ENCODE measurements at regions not wholly inside any gene's neighbourhood (a gene's known extent, or its start where the extent isn't known, plus 50 kb on each side); places are given as distances from the start of the nearest gene placed in this dataset.
"Not testable (repeated sequence)": the region's sequence is repeated elsewhere in the genome, so short reads cannot be mapped to it uniquely, and the experiment has no call there.

DNA sequence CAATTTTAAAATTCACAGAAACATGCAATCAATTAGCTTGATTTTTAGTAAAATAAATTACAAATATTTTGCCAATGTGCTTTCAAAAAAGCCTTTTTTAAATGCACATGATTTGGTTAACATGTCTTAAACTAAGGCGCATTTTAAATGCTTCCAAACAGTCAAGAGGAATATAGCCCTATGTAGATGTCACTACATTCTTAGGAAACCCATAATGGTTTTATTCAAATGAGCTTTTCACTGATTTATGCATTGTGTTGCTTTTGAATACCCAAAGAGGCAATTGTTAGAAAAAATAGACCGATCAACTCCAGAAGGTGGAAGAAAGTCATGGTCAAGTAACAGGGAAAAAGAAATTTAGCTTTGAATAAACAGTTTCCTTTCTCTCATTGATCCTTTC lies 366.9 kb upstream of the PPP2R3A start:
- Histone ChIP-seq H3K4me3 (ENCODE audit: low read depth in 1 of 2, low read length in 2 of 2) (no peak overlapping the region), H3K27ac (ENCODE audit: low read depth in 2 of 2, low read length in 1 of 2) (no peak overlapping the region), H3K27me3 (ENCODE audit: control insufficient read depth in 1 of 2, insufficient read depth in 2 of 2, low read length in 2 of 2) (no peaks in the 10 kb centered on the region), H3K4me1 (ENCODE audit: control insufficient read depth in 2 of 2, insufficient read depth in 2 of 2, low read length in 1 of 2) (no peaks in the 10 kb centered on the region), H3K36me3 (ENCODE audit: control insufficient read depth in 2 of 2, insufficient read depth in 2 of 2, low read length in 1 of 2) (no peaks in the 10 kb centered on the region), H3K9me3 (ENCODE audit: control insufficient read depth in 2 of 2, insufficient read depth in 1 of 2, low read depth in 1 of 2, low read length in 1 of 2) (no peaks in the 10 kb centered on the region)
- 76 to 80% methylated on average over 2 of the region's 2 CpGs for WGBS, 2 donors

- not testable (repeated sequence) for H3K27me3 ChIP-seq (ENCODE audit: control insufficient read depth in 1 of 2, insufficient read depth in 2 of 2, low read length in 2 of 2); H3K4me3 ChIP-seq (ENCODE audit: low read depth in 1 of 2, low read length in 2 of 2); H3K36me3 ChIP-seq (ENCODE audit: control insufficient read depth in 2 of 2, insufficient read depth in 2 of 2, low read length in 1 of 2); H3K27ac ChIP-seq (ENCODE audit: low read depth in 2 of 2, low read length in 1 of 2); H3K4me1 ChIP-seq (ENCODE audit: control insufficient read depth in 2 of 2, insufficient read depth in 2 of 2, low read length in 1 of 2); H3K9me3 ChIP-seq (ENCODE audit: control insufficient read depth in 2 of 2, insufficient read depth in 1 of 2, low read depth in 1 of 2, low read length in 1 of 2)
- 76 to 78% methylated on average over 8 to 10 of the region's 10 CpGs for WGBS, 2 donors
Measured at GRCh38 chr3:135604512-135604911, 361.0 kb upstream of the PPP2R3A start.

- WGBS, 2 donors = 41 to 50% methylated on average over 4 of the region's 4 CpGs
- no peaks in the 10 kb centered on the region for H3K4me1 ChIP-seq (ENCODE audit: control insufficient read depth in 2 of 2, insufficient read depth in 2 of 2, low read length in 1 of 2)
- no peak overlapping the region for H3K4me3 ChIP-seq (ENCODE audit: low read depth in 1 of 2, low read length in 2 of 2)
- no peak overlapping the region for H3K27ac ChIP-seq (ENCODE audit: low read depth in 2 of 2, low read length in 1 of 2)
- H3K9me3 ChIP-seq (ENCODE audit: control insufficient read depth in 2 of 2, insufficient read depth in 1 of 2, low read depth in 1 of 2, low read length in 1 of 2) = no peaks in the 10 kb centered on the region
- no peaks in the 10 kb centered on the region for H3K27me3 ChIP-seq (ENCODE audit: control insufficient read depth in 1 of 2, insufficient read depth in 2 of 2, low read length in 2 of 2)
- no peaks in the 10 kb centered on the region for H3K36me3 ChIP-seq (ENCODE audit: control insufficient read depth in 2 of 2, insufficient read depth in 2 of 2, low read length in 1 of 2)
Measured at GRCh38 chr3:135618123-135618522, 347.4 kb upstream of the PPP2R3A start.

- no peaks in the 10 kb centered on the region for H3K27me3 ChIP-seq (ENCODE audit: control insufficient read depth in 1 of 2, insufficient read depth in 2 of 2, low read length in 2 of 2)
- no peaks in the 10 kb centered on the region for H3K4me1 ChIP-seq (ENCODE audit: control insufficient read depth in 2 of 2, insufficient read depth in 2 of 2, low read length in 1 of 2)
- no peaks in the 10 kb centered on the region for H3K36me3 ChIP-seq (ENCODE audit: control insufficient read depth in 2 of 2, insufficient read depth in 2 of 2, low read length in 1 of 2)
- H3K4me3 ChIP-seq (ENCODE audit: low read depth in 1 of 2, low read length in 2 of 2) = no peak overlapping the region
- no peaks in the 10 kb centered on the region for H3K9me3 ChIP-seq (ENCODE audit: control insufficient read depth in 2 of 2, insufficient read depth in 1 of 2, low read depth in 1 of 2, low read length in 1 of 2)
- H3K27ac ChIP-seq (ENCODE audit: low read depth in 2 of 2, low read length in 1 of 2) = no peak overlapping the region
- WGBS, 2 donors = 66 to 71% methylated on average over 3 of the region's 3 CpGs
Measured at GRCh38 chr3:135621184-135621920, 344.2 kb upstream of the PPP2R3A start.

DNA sequence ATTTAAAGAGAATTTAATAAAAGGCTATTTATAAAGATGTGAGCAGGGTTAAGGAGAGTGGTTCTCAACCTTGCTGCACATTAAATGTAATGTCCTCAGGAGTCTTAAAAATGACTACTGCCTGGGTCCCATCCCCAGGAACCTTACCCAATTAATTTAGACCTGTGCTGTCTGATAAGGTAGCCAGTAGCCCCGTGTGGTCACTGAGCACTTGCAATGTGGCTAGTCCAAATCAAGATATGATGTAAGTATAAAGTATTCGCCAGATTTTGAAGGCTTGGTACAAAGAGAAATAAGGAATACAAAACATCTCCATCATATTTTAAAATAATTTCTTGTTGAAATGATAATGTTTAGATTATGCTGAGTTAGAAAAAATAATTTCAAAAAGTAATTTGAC lies 343.3 kb upstream of the PPP2R3A start:
- Histone ChIP-seq H3K4me3 (ENCODE audit: low read depth in 1 of 2, low read length in 2 of 2) (no peak overlapping the region), H3K36me3 (ENCODE audit: control insufficient read depth in 2 of 2, insufficient read depth in 2 of 2, low read length in 1 of 2) (no peaks in the 10 kb centered on the region), H3K4me1 (ENCODE audit: control insufficient read depth in 2 of 2, insufficient read depth in 2 of 2, low read length in 1 of 2) (no peaks in the 10 kb centered on the region), H3K27me3 (ENCODE audit: control insufficient read depth in 1 of 2, insufficient read depth in 2 of 2, low read length in 2 of 2) (no peaks in the 10 kb centered on the region), H3K27ac (ENCODE audit: low read depth in 2 of 2, low read length in 1 of 2) (no peak overlapping the region), H3K9me3 (ENCODE audit: control insufficient read depth in 2 of 2, insufficient read depth in 1 of 2, low read depth in 1 of 2, low read length in 1 of 2) (no peaks in the 10 kb centered on the region)
- WGBS, 2 donors = 74 to 82% methylated on average over 2 of the region's 2 CpGs

GRCh38 chr3:135622656-135623055 lies 342.9 kb upstream of the PPP2R3A start:
- Histone ChIP-seq H3K4me3 (ENCODE audit: low read depth in 1 of 2, low read length in 2 of 2) (no peak overlapping the region), H3K27me3 (ENCODE audit: control insufficient read depth in 1 of 2, insufficient read depth in 2 of 2, low read length in 2 of 2) (no peaks in the 10 kb centered on the region), H3K27ac (ENCODE audit: low read depth in 2 of 2, low read length in 1 of 2) (no peak overlapping the region), H3K36me3 (ENCODE audit: control insufficient read depth in 2 of 2, insufficient read depth in 2 of 2, low read length in 1 of 2) (no peaks in the 10 kb centered on the region), H3K4me1 (ENCODE audit: control insufficient read depth in 2 of 2, insufficient read depth in 2 of 2, low read length in 1 of 2) (no peaks in the 10 kb centered on the region), H3K9me3 (ENCODE audit: control insufficient read depth in 2 of 2, insufficient read depth in 1 of 2, low read depth in 1 of 2, low read length in 1 of 2) (no peaks in the 10 kb centered on the region)

DNA sequence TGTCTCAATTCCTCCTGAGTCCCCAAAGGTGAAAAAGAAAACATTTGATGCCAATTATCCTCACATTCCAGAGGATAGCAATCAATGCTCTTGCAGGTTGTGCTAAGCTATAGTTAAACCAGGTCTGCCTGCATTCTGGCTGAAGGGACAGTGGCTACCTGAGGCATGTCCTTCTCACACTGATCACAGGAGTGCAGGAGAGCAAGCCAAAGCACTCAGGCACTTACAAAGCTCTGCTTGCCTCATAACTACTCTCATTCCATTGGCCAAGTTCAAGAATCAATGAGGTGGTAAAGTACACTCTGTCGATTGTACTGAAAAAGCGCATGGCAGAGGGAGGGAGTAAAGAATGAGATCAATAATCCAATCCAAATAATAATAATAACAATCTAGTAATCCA lies 342.0 kb upstream of the PPP2R3A start:
- Histone ChIP-seq H3K4me1 (ENCODE audit: control insufficient read depth in 2 of 2, insufficient read depth in 2 of 2, low read length in 1 of 2) (no peaks in the 10 kb centered on the region), H3K9me3 (ENCODE audit: control insufficient read depth in 2 of 2, insufficient read depth in 1 of 2, low read depth in 1 of 2, low read length in 1 of 2) (no peaks in the 10 kb centered on the region), H3K27ac (ENCODE audit: low read depth in 2 of 2, low read length in 1 of 2) (no peak overlapping the region), H3K27me3 (ENCODE audit: control insufficient read depth in 1 of 2, insufficient read depth in 2 of 2, low read length in 2 of 2) (no peaks in the 10 kb centered on the region), H3K4me3 (ENCODE audit: low read depth in 1 of 2, low read length in 2 of 2) (no peak overlapping the region), H3K36me3 (ENCODE audit: control insufficient read depth in 2 of 2, insufficient read depth in 2 of 2, low read length in 1 of 2) (no peaks in the 10 kb centered on the region)
- WGBS, 2 donors = 78 to 79% methylated on average over 2 of the region's 2 CpGs

- Histone ChIP-seq H3K4me1 (ENCODE audit: control insufficient read depth in 2 of 2, insufficient read depth in 2 of 2, low read length in 1 of 2) (no peaks in the 10 kb centered on the region), H3K4me3 (ENCODE audit: low read depth in 1 of 2, low read length in 2 of 2) (no peak overlapping the region), H3K27ac (ENCODE audit: low read depth in 2 of 2, low read length in 1 of 2) (no peak overlapping the region), H3K9me3 (ENCODE audit: control insufficient read depth in 2 of 2, insufficient read depth in 1 of 2, low read depth in 1 of 2, low read length in 1 of 2) (no peaks in the 10 kb centered on the region), H3K36me3 (ENCODE audit: control insufficient read depth in 2 of 2, insufficient read depth in 2 of 2, low read length in 1 of 2) (no peaks in the 10 kb centered on the region), H3K27me3 (ENCODE audit: control insufficient read depth in 1 of 2, insufficient read depth in 2 of 2, low read length in 2 of 2) (no peaks in the 10 kb centered on the region)
- 79 to 85% methylated on average over 4 of the region's 4 CpGs for WGBS, 2 donors
Measured at GRCh38 chr3:135627057-135627456, 338.5 kb upstream of the PPP2R3A start.

DNA sequence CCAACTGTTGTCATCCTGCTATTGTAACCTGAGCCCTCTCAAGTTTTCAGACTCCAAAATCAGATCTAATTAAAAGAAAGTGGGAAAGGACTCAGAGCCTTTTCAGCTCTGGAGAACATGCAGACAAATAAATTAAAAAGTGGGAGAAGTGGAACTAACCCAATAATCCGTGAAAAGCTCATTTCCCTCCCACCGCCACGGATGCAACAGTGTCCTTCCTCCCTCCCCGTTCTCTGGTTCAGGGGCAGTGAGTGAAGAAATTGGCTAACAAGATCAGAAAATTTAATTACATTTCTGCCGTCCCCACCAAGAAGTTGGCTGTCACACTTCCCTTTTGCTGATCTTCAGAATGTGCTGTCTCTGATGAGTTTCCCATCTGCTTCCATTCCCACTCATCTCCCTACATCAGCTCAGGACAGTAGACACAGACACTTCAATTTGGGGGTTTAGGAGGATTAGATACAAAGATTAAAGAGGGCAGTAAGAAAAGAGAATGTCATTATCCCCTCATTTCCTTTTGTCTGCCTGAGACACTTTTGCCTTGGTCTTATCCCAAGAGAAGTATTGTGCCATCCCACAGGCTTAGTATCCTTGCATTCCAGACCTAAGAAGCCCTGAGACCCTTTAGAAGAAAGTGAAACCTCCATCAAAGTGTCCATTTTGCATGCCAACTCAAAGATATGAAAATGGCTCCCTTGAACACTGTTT lies 335.7 kb upstream of the PPP2R3A start:
- Histone ChIP-seq H3K27ac (ENCODE audit: low read depth in 2 of 2, low read length in 1 of 2) (no peak overlapping the region), H3K4me1 (ENCODE audit: control insufficient read depth in 2 of 2, insufficient read depth in 2 of 2, low read length in 1 of 2) (no peaks in the 10 kb centered on the region), H3K9me3 (ENCODE audit: control insufficient read depth in 2 of 2, insufficient read depth in 1 of 2, low read depth in 1 of 2, low read length in 1 of 2) (no peaks in the 10 kb centered on the region), H3K4me3 (ENCODE audit: low read depth in 1 of 2, low read length in 2 of 2) (no peak overlapping the region), H3K27me3 (ENCODE audit: control insufficient read depth in 1 of 2, insufficient read depth in 2 of 2, low read length in 2 of 2) (no peaks in the 10 kb centered on the region), H3K36me3 (ENCODE audit: control insufficient read depth in 2 of 2, insufficient read depth in 2 of 2, low read length in 1 of 2) (no peaks in the 10 kb centered on the region)
- WGBS, 2 donors = 56 to 62% methylated on average over 5 of the region's 5 CpGs

DNA sequence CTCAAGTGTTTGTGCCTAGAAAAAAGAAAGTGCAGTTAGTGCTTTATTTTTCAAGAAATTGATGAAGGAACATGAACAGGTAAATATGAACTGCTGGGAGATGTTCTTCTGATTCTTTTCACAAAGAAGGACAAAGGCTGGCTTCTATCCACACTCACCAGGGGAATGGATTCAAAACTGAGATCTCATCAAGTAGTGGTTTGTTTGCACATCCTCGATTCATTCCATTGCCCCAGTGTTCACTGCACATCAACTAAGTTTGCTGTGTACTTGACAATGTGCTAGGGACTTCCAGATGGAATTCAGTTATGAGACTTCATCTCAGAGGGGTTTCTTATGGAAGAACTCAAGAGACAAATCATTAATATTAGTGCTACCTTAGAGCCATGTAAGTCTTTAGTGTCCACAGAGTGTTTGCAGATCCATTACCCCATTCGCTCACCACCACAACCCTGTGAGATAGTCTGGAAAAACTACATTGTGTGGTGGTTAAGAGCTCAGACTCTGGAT lies 332.9 kb upstream of the PPP2R3A start:
- Histone ChIP-seq H3K27ac (ENCODE audit: low read depth in 2 of 2, low read length in 1 of 2) (no peak overlapping the region), H3K36me3 (ENCODE audit: control insufficient read depth in 2 of 2, insufficient read depth in 2 of 2, low read length in 1 of 2) (no peaks in the 10 kb centered on the region), H3K4me1 (ENCODE audit: control insufficient read depth in 2 of 2, insufficient read depth in 2 of 2, low read length in 1 of 2) (no peaks in the 10 kb centered on the region), H3K27me3 (ENCODE audit: control insufficient read depth in 1 of 2, insufficient read depth in 2 of 2, low read length in 2 of 2) (no peaks in the 10 kb centered on the region), H3K9me3 (ENCODE audit: control insufficient read depth in 2 of 2, insufficient read depth in 1 of 2, low read depth in 1 of 2, low read length in 1 of 2) (no peaks in the 10 kb centered on the region), H3K4me3 (ENCODE audit: low read depth in 1 of 2, low read length in 2 of 2) (no peak overlapping the region)
- WGBS, 2 donors = 72 to 73% methylated on average over 2 of the region's 2 CpGs

Data from esophagus (tissue), 2 donors.